ENCODE measurements at regions not wholly inside any gene's neighbourhood (a gene's known extent, or its start where the extent isn't known, plus 50 kb on each side); places are given as distances from the start of the nearest gene placed in this dataset.
"Not testable (repeated sequence)": the region's sequence is repeated elsewhere in the genome, so short reads cannot be mapped to it uniquely, and the experiment has no call there.

- not testable (repeated sequence) for TF ChIP-seq CTCF, POLR2A, POLR2AphosphoS5, EP300 (IDR thresholded peaks at IDR 0.05)
These were observed 66.7 kb upstream of the SLITRK5 start for GRCh38 chr13:87604437-87604836.

Measured in sigmoid colon (tissue), 4 donors.